ENCODE measurements at regions not wholly inside any gene's neighbourhood (a gene's known extent, or its start where the extent isn't known, plus 50 kb on each side); places are given as distances from the start of the nearest gene placed in this dataset.

- TF ChIP-seq CTCF (IDR thresholded peaks at IDR 0.05; ENCODE audit: insufficient read depth, low read length, missing control alignments): no peak
- ChIA-PET POLR2A (no interaction called here), CTCF (no interaction called here)
- no peak for DNase-seq (ENCODE audit: low read depth, low spot score)
- H3K4me3 ChIP-seq (ENCODE audit: low read depth, low read length): no peak overlapping the region
These were observed 72.5 kb downstream of the RRAGC start for GRCh38 chr1:38787041-38787440.

DNA sequence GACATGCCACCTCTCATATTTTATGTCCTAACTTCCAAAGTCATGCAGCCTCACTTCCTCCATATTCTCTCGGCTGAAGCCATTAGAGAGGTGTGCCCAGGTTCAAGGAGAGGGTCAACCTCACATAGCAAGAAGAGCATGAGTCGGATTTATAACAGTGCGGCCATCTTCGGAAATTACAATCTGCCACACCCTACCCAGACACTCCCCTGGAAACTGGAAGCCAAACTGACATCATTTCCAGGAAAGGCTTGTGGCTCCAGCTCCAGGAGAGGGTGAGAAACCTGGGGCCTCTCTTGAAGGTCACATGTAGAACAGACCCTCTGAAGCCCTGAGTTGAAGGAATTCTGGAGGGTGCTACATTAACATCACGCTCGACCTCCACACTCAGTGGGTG lies 73.5 kb downstream of the RRAGC start:
- CTCF ChIA-PET: no interaction called here
- POLR2A ChIA-PET: no interaction called here
- TF ChIP-seq CTCF (IDR thresholded peaks at IDR 0.05; ENCODE audit: insufficient read depth, low read length, missing control alignments): no peak
- no peak overlapping the region for H3K4me3 ChIP-seq (ENCODE audit: low read depth, low read length)
- DNase-seq (ENCODE audit: low read depth, low spot score): no peak

DNA sequence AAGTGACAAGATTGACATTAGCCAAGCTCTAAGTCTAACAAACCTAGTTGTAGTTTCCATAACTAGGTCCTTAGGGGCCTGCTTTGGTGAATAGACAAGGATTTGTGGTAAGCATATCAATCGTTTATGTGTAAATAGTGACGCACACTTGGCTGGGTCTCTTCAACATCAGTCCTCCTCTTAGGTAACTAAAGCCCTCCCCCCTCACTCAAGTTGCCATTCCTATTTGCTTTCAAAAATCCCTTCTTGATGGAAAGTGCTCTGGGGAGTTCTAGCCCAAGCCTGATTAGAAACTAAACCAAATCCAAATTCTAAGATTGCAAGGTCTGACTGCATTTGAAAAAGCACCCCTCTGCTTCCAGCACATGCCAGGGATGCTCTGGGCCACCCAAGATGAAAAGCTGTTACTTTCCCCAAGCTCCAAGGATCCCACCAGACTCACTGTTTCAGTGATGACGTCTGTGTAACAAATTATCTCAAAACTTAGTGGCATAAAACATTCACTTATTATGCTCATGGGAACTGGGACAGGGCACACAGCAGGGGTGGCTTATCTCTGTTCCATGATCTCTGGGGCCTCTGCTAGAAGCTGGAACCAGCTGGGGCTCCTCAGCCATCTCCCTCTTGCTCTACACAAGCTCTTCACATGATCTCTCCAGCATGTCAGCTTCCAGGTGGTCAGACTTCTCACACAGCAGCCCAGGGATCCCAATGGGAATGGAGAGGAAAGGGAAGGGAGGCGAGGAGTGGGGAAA lies 74.1 kb downstream of the RRAGC start:
- no peak for DNase-seq (ENCODE audit: low read depth, low spot score)
- TF ChIP-seq CTCF (IDR thresholded peaks at IDR 0.05; ENCODE audit: insufficient read depth, low read length, missing control alignments): no peak
- ChIA-PET CTCF (no interaction called here), POLR2A (no interaction called here)
- no peak overlapping the region for H3K4me3 ChIP-seq (ENCODE audit: low read depth, low read length)

GRCh38 chr1:38784452-38785284 lies 74.9 kb downstream of the RRAGC start:
- TF ChIP-seq CTCF (IDR thresholded peaks at IDR 0.05; ENCODE audit: insufficient read depth, low read length, missing control alignments): no peak
- no peak overlapping the region for H3K4me3 ChIP-seq (ENCODE audit: low read depth, low read length)
- ChIA-PET CTCF (no interaction called here), POLR2A (no interaction called here)
- no peak for DNase-seq (ENCODE audit: low read depth, low spot score)

GRCh38 chr1:38783640-38784229 lies 75.8 kb downstream of the RRAGC start:
- DNase-seq (ENCODE audit: low read depth, low spot score): no peak
- H3K4me3 ChIP-seq (ENCODE audit: low read depth, low read length): no peak overlapping the region
- POLR2A ChIA-PET: no interaction called here
- no peak for TF ChIP-seq CTCF (IDR thresholded peaks at IDR 0.05; ENCODE audit: insufficient read depth, low read length, missing control alignments)
- CTCF ChIA-PET: no interaction called here
